ENCODE measurements at regions not wholly inside any gene's neighbourhood (a gene's known extent, or its start where the extent isn't known, plus 50 kb on each side); places are given as distances from the start of the nearest gene placed in this dataset.

DNA sequence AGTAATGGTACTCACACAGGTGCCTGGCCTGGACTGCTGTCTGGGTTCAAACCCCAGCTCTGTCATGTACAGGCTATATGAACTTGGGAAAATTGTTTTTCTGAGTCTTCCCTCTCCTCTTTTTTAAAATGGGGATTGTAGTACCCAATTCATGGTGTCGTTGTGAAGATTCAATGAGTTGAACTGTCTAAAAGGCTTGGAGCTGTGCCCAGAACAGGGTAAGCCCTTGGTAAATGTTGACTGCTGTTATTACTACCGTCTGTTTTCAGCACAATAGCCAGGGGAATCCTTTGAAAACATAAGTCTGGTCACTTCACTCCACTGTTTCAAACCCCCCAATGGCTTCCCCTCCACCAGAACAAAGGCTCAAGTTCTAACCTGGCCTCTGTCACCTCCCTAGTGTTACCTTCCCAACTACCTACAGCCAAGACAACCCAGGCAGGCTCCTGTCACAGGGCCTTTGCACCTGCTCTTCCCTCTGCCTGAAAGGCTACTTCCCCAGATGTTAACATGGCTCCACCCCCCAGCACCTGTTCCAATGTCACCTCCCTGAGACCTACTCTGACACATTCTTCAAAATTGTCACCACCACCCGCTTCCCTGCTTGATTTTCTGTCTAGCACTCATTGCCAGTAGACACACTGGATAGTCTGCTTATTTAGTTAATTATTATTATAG lies 152.8 kb downstream of the CHST1 start:
- H3K4me3 ChIP-seq (ENCODE audit: low read depth, low read length), result no peak overlapping the region
- DNase-seq (ENCODE audit: low read depth), result no peak
- TF ChIP-seq, protein P1, sequence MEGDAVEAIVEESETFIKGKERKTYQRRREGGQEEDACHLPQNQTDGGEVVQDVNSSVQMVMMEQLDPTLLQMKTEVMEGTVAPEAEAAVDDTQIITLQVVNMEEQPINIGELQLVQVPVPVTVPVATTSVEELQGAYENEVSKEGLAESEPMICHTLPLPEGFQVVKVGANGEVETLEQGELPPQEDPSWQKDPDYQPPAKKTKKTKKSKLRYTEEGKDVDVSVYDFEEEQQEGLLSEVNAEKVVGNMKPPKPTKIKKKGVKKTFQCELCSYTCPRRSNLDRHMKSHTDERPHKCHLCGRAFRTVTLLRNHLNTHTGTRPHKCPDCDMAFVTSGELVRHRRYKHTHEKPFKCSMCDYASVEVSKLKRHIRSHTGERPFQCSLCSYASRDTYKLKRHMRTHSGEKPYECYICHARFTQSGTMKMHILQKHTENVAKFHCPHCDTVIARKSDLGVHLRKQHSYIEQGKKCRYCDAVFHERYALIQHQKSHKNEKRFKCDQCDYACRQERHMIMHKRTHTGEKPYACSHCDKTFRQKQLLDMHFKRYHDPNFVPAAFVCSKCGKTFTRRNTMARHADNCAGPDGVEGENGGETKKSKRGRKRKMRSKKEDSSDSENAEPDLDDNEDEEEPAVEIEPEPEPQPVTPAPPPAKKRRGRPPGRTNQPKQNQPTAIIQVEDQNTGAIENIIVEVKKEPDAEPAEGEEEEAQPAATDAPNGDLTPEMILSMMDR (conservative IDR thresholded peaks at IDR 0.05; ENCODE audit: low read depth, low read length), result no peak

GRCh38 chr11:45511566-45511965 lies 153.9 kb downstream of the CHST1 start:
- no peak overlapping the region for H3K4me3 ChIP-seq (ENCODE audit: low read depth, low read length)
- TF ChIP-seq, protein P1 (conservative IDR thresholded peaks at IDR 0.05; ENCODE audit: low read depth, low read length), result no peak
- DNase-seq (ENCODE audit: low read depth), result no peak

- no peak overlapping the region for H3K4me3 ChIP-seq (ENCODE audit: low read depth, low read length)
- no peak for DNase-seq (ENCODE audit: low read depth)
- TF ChIP-seq, protein P1 (conservative IDR thresholded peaks at IDR 0.05; ENCODE audit: low read depth, low read length), result no peak
Observed at GRCh38 chr11:45507916-45508315, 157.5 kb downstream of the CHST1 start.

GRCh38 chr11:45503311-45503710 lies 162.1 kb downstream of the CHST1 start:
- TF ChIP-seq, protein P1 (conservative IDR thresholded peaks at IDR 0.05; ENCODE audit: low read depth, low read length), result no peak
- no peak overlapping the region for H3K4me3 ChIP-seq (ENCODE audit: low read depth, low read length)
- DNase-seq (ENCODE audit: low read depth), result no peak

DNA sequence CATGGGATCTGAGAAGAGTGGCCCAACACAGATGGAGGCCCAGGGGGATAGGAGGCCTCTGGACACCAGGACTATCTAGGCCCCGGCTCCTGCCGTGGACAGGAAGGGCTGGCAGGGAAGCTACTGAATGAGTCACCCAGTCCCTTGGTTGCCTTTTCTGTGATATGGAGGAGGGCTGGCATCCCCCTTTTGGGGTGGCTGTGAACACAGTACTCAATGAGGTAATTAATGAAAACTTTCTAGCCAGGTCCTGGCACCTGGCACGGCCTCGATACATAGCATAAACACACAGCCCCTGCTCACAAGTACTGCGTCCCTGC lies 163.2 kb downstream of the CHST1 start:
- no peak for DNase-seq (ENCODE audit: low read depth)
- TF ChIP-seq, protein P1 (conservative IDR thresholded peaks at IDR 0.05; ENCODE audit: low read depth, low read length), result no peak
- no peak overlapping the region for H3K4me3 ChIP-seq (ENCODE audit: low read depth, low read length)

DNA sequence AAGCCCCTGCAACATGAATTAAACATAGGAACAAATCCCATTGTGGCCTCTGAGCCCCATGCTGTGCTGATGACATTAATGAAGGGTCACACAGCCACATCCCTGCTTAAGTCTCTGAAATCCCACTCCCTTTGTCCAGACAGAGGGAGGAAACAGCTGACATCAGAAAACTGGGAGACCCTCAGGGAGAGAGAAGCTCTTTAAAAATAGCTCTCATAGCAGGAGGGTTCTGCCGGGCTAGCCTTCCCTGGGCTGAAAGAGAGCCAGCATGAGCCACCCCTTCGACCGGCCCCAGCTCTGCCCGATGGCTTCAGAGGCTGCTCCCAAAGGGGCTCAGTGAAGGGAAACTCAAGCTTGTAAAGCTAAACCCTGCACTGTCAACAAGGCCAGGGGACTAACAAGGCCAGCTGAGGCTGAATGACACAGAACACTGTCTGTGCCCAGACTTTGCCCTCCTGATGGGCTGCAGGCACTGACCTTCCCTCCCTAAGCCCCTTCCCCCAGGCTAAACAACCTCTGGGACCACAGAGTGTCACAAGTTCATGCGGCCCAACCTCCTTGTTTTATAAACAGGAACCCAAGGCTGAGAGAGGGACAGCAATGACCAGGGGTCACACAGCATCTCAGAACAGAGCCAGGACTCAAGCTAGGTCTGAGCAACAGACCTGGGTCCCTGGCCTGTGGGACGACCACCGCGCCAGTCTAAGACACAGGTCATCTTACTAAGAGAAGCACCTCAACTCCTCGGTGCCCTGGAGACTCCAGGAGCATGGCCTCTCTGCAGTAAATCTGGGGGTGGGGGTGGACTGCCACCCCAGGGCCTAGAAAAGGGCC lies 163.8 kb downstream of the CHST1 start:
- no peak overlapping the region for H3K4me3 ChIP-seq (ENCODE audit: low read depth, low read length)
- TF ChIP-seq, protein P1 (conservative IDR thresholded peaks at IDR 0.05; ENCODE audit: low read depth, low read length), result no peak
- no peak for DNase-seq (ENCODE audit: low read depth)
